SH-SY5Y (cell line): ENCODE measurements at regions not wholly inside any gene's neighbourhood (a gene's known extent, or its start where the extent isn't known, plus 50 kb on each side); places are given as distances from the start of the nearest gene placed in this dataset.

Experiments used
- GATA2 ChIP-seq: IDR thresholded peaks from 2 replicates; pipeline ENCODE4 v1.6.1; 2011; ENCODE audit warnings: mild to moderate bottlenecking, low read depth, low read length
- GATA3 ChIP-seq: IDR thresholded peaks from 2 replicates; pipeline ENCODE4 v1.6.1; 2011; ENCODE audit warnings: low read depth, mild to moderate bottlenecking, low read length, moderate library complexity

DNA sequence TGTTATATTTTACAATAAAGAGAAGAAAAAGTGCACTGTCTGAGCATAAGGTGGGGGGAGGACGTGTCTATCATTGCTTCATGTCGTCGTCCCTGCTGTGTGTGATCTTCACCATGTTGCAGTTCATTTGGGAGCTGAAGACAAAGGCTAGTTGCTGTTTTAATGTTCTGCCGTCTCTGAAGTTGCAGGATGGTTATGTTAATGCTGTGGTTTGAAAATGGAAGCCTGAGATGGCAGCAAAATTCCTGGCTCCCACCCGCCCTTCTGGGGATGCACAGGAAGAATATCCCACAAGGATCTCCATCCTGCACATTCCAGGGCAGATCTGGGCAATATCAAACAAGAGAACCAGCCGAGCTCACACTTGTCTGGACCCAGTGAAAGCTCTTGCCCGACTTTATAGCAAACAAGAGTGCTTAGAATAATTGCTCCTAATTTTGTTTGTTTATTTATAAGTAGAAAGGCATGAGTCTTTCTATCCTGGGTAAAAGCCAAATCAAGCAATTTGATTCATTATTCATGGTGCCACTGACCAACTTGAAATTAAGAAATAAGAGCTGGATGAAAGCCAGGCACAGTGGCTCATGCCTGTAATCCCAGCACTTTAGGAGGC, 110.3 kb upstream of the ABCC4 start:
- TF ChIP-seq GATA3 (no peak), GATA2 (no peak)
